ENCODE measurements at regions not wholly inside any gene's neighbourhood (a gene's known extent, or its start where the extent isn't known, plus 50 kb on each side); places are given as distances from the start of the nearest gene placed in this dataset.
"Not testable (repeated sequence)": the region's sequence is repeated elsewhere in the genome, so short reads cannot be mapped to it uniquely, and the experiment has no call there.

DNA sequence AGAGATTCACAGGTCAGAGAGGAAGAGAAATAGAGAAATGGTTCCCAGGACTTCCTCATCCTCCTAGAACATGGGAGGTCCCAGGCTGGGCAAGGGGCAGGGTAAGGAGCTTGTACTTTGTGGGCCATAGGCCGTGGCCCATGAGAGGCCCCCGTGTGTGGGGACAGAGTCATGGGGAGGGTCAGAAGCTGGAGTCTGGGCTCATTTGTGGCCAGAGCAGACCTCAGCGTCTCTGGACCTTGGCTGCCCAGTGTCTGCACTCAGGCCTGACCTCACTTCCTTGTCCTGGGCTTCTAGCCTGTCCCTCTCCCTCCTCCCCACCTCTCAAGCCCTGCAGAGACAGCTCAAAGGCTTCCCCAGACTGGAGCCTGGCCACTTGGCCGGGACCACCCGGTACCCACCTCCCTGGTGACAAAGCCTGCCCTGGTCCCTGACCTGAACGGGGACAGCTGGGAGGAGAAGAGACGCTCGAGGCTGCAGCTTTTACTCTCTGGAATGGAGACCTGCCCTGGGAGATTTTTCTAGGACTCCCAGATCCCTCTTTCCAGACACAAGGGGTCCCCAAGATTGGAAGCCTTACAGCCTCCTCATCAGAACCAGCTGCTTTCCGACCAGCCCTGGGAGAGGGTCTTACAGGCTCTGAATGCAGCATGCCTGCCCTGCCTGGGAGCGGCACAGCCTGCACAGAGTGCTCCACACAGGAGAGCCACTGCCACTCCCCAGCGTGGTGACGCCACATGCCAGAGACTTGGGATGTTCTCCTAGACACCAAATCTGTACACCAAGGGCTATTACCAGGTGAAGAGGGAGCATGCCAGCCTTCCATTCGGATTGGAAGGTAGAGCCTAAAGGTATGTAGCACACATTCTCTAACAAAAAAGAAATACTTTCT is 569.0 kb upstream of the B3GAT1 start:
- no peak for DNase-seq (ENCODE audit: low read depth in 4 of 4, low spot score in 3 of 4)

DNA sequence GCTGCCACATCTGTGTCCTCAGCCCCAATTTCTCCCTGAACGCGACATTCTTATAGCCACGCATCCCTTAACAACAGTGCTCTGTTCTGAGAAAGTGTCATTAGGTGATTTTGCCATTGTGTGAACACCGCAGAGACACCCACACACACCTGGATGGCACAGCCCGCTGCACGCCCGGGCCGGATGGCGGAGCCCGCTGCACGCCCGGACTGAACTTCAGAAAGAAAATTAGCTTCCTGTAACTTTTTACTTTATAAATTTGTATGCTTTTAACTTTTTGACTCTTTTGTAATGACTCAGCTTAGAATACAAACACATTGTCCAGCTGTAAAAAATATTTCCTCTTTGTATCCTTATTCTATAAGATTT is 567.0 kb upstream of the B3GAT1 start:
- not testable (repeated sequence) for DNase-seq (ENCODE audit: low read depth in 4 of 4, low spot score in 3 of 4)

DNA sequence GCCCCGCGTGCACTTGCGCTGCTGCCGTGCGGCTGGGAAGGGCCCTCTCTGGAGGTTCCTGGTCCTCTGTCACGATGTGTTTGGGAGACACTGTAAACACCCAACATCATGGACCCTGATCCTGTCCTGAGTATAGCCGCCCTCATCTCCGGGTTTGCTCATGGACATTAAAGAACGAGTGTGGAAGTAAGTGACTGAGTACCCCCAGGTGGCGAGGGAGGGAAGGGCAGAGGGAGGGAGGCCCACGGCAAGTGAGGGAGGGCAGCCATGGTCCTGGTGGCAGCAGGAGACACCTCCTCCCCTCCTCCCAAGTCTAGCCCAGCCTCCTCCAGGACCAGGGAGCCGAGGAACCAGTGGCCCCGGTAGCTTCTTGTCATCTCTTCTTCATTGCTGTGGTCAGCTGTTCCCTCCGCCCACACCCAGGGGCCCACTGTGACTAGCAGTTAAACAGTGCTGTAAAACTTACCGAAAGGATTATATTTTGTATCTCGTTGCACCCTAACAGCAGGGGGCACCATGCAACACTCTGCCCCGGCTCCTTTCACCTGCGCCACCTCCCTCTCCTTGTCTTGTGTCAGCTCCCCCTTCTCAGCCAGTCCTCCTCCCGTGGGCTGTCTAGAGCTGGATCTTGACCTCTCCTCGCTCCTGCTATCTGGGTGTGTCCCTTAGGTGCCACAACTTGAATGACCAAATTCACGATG is 566.5 kb upstream of the B3GAT1 start:
- no peak for DNase-seq (ENCODE audit: low read depth in 4 of 4, low spot score in 3 of 4)

DNA sequence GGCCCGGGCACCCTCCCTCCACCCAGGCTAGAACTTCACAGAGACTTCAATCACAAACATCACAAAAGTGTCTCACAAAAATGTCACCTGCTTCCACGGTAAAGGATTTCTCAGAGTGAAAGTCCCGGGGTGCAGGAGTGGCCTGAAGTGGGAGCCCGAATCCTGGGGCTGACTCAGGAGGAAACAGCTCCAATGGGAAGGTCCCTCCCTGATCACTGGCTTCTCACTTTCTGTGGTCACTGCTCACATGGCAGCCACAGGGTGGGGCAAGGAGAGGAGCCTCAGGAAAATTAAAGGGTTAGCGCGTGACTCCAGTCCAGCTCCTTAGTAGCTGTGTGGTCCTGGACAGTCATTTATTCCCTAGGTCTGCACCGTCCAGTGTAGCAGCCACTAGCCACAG is 564.5 kb upstream of the B3GAT1 start:
- no peak for DNase-seq (ENCODE audit: low read depth in 4 of 4, low spot score in 3 of 4)

DNA sequence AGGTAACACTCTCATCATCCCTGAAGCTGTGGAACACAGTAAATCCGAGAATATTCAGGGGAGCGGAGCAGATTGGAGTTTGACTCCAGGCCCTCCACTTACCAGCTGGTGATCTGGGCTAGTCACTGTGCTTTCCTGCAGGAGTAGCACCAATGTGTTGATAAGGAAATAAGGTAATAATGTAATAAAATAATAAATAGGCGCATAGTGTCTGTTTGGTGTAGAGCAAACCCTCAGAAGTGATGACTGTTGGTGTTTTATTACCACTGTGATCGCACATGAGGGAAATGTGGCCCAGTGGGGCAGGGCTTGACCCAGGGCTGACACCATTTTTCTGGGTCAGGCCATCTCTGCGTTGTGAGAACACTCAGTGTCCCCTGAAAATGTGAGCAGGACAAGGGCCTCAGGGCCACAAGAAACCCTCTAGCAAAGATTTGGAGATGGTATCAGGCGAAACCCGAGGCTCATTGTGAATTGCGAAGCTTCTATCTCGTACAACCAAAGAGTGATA is 563.9 kb upstream of the B3GAT1 start:
- no peak for DNase-seq (ENCODE audit: low read depth in 4 of 4, low spot score in 3 of 4)

DNA sequence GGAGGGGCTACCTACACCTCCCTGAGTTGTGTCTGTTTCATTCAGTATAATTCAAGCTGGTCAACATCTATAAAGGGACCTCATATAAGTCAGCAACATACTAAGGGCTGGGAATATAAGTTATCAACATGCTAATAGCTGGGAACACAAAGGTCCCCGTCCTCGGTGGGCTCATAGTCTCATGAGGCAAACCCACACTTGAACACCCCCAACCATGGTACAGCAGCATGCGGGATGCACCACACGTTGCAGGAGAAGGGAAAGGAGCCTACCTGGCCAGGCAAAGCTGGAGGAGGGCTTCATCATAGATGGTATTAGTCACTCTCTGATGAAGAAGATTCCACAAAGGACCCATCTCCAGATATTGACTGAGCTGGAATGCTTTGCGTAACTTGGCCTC is 561.8 kb upstream of the B3GAT1 start:
- DNase-seq (ENCODE audit: low read depth in 4 of 4, low spot score in 3 of 4), result no peak

DNA sequence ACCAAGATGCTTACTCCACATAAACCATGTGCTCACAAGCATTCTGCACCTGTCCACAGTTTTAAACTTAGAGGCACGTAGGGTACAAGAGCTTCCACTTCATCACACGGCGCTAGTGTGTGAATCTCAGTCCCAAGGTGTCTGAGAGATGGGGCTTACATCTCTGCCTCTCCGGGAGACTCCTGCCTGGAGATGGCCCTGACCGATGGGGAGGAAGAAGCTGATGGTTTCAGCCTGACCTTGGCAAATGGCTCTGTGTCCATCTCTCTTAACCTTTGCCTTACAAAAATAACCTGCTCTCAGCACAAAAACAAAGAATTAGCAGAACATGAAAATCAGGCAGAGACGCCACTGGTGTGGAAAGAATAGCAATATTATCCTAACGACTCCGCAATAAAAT is 559.3 kb upstream of the B3GAT1 start:
- no peak for DNase-seq (ENCODE audit: low read depth in 4 of 4, low spot score in 3 of 4)

DNA sequence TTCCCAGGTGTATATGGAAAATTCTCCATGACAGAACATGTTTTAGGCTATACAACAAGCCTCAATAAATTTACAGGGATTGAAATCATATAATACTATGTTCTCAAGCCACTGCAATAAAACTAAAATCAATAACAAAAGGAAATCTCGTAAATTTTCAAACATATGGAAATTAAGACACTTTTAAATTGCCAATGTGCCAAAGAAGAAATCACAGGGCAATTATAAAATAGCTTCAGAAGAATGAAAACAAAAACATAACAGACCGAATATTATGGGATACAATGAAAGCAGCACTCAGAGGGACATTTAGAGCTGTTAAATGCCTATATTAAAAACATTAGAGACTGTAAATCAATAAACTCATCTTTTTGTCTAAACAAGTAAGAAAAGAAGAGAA is 555.7 kb upstream of the B3GAT1 start:
- DNase-seq (ENCODE audit: low read depth in 4 of 4, low spot score in 3 of 4), result no peak

DNA sequence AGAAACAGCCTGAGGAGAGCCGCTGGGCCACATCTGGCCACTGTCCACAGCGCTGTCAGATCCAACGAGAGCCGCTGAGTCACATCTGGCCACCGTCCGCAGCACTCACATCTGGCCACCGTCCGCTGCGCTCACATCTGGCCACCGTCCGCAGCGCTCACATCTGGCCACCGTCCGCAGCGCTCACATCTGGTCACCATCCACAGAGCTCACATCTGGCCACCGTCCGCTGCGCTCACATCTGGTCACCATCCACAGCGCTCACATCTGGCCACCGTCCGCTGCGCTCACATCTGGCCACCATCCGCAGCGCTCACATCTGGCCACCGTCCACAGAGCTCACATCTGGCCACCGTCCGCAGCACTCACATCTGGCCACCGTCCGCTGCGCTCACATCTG is 549.3 kb upstream of the B3GAT1 start:
- DNase-seq (ENCODE audit: low read depth in 4 of 4, low spot score in 3 of 4), result not testable (repeated sequence)

DNA sequence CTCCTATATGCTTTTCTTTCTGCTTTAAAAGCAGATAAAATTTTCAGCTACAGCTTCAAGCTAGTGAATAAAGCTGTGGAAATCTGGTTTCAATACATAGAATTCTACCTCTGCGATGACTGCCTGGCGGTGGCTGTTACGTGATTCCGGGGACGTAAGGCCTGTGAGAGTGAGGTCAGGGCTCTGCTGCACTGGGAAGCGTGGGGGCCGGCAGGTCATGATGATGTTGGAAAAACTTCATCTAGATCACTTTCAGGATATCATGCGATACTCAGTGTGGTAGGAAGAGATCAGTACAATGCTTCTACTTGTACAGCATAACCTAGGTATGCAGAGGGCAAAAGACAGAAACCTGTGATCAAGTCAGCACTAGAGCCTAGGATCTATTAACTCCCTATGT is 546.8 kb upstream of the B3GAT1 start:
- DNase-seq (ENCODE audit: low read depth in 4 of 4, low spot score in 3 of 4), result no peak

DNA sequence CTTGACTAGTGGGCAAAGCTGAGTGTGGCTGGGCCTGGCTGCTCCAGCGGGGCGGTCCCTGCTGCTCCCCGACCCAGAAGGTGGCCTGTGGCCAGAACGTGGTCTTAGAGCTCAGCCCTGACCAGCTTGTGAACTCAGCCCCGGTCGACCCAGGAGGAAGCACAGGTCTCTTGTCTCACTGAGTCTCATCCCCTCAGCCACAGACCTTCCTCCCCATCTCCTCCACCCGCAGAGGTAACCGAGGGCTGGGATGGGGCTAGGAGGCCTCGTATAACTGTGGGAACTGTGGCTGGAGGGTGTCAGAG is 546.2 kb upstream of the B3GAT1 start:
- no peak for DNase-seq (ENCODE audit: low read depth in 4 of 4, low spot score in 3 of 4)

DNA sequence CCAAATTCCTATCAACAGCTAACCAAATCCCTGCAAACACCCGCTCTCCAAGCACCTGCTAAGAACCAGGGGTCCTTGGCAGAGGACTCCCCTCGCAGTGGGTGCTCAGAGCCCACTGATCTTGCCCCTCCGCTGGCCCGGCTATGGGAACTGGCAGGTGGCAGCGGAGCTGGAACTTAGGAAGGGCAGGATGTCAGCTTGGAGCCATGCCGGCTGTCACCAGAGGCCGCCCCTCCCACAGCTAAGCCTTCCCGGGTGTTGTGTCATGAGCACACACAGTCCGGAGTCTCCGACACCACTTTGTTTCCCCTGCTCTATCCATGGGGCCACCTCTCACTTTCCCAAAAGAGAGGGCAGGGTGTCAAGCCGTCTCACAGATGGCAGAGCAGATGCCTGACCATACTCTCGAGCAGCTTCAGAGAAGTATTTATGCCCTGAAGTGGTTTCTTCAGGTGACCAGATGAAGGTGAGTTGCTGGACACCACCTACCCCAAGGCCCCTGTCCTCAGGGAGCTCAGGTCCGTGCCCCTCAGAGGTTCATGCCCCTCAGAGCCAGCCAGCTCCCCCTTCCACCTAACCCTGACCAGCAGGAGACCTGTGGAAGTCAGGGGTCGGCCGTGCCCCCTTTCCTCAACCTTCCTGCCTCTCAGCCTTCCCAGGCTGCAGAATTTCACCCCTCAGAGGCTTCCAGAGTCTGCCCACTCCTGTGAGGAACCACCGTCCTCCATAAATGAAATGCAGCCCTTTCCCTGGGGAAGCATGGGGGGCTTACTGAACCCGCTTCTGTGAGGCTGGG is 545.7 kb upstream of the B3GAT1 start:
- DNase-seq (ENCODE audit: low read depth in 4 of 4, low spot score in 3 of 4), result no peak

DNA sequence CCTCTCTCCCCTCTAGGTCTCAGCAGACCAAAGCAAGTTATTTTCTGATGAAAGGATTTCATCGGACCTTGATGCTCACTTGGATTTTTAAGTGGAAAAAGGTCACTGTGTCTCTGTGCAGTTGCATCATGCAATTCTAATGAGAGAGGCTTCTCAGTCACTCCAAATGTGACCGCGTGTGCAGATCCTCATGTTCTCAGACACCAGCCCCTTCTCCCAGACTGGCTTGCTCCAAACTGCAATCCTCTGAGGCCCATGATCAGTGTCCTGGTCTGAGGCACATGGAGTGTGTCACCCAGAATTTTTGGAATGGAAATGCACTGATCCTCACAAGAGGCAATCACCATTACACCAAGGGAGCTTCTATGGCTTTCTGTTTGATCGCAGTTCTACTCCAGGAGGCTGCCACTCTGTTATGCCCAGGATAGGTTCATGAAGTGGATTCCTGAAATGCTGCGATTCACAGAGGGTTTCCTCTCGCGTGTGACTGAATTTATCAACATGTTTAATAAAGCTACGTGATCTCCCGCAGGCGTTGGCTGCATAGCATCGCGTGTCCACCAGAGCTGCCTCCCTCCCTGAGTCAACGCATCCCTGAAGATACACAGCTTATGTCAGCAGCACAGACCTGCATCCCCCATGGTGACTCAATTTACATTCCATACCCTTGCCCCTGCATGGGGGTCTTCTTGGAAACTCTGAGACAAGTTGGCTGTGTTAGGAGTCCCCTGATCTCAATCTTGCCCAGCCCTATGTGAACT is 544.6 kb upstream of the B3GAT1 start:
- DNase-seq (ENCODE audit: low read depth in 4 of 4, low spot score in 3 of 4), result no peak

DNA sequence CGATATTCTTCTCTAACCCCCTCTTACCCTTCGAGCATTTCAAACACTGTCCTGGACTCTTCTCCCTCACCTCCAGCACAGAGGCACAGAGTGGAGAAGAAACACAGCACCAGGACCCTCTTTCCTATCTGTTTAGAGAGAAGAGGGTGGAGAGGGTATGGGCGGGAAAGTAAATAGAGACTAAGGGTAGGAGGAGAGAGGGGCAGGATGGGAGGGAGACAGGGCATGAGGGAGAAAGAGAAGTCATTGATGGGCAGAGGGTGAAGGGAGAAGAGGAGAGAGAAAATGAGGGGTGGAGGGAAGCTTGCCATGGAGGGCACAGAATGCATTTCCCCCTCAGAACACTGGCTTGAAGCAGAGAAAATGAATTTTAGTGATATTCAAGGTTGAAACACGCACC is 543.9 kb upstream of the B3GAT1 start:
- DNase-seq (ENCODE audit: low read depth in 4 of 4, low spot score in 3 of 4), result not testable (repeated sequence)

DNA sequence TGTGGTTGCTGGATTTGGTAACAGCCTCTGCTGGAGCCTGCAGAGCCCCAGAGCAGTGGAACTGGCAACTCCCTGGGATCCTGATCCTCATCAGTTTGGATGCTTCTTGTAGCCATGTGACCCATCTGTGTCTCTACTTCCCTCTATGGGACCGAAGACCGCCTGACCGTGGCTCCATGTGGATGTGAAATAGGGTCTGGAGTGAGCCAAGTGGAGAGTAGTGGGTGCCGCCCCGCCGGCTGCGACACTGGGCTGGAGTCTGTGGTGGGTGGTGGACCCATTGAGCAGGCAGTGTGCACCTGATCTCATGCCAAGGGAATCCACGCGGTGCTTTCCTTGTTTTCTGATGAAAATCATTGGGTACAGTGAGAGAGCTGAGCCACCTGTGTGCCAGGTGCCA is 543.2 kb upstream of the B3GAT1 start:
- no peak for DNase-seq (ENCODE audit: low read depth in 4 of 4, low spot score in 3 of 4)

DNA sequence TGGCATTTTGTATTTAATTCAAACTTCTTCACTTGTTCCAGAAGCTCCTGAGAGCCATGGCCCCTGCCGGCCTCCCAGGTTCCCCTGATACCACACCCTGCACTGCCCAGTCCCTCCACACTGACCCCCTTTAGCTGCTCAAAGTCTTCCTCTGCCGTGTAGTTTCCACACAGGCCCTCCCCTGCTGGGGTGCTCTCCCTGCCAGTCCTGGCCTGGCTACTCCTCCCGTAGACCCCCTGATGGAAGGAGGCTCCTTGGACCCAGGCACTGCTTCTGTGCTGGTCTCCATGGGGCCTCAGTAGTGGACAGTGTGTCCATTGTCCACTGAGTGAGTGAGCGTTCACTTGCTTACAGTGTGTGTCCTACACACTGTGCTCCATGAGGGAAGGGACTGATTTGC is 542.4 kb upstream of the B3GAT1 start:
- not testable (repeated sequence) for DNase-seq (ENCODE audit: low read depth in 4 of 4, low spot score in 3 of 4)

DNA sequence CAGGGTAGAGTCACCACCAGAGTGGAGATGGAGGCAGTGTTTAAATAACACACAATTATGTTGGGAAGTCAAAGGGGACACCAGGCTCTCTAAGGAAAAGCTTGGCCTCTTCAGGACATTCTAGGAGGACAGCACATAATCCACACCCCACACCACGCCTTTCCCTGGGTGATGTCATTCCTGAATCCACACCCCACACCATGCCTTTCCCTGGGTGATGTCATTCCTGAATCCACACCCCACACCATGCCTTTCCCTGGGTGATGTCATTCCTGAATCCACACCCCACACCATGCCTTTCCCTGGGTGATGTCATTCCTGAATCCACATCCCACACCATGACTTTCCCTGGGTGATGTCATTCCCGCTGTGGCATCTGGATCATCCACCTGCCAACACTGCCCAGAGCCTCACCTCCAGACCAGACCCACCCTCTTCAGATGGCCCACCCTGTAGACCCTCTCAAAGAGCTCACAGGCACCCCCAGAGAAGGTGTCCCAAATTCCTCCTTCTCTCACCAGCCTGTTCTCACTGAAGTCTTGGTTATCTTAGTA is 541.5 kb upstream of the B3GAT1 start:
- DNase-seq (ENCODE audit: low read depth in 4 of 4, low spot score in 3 of 4), result not testable (repeated sequence)

DNA sequence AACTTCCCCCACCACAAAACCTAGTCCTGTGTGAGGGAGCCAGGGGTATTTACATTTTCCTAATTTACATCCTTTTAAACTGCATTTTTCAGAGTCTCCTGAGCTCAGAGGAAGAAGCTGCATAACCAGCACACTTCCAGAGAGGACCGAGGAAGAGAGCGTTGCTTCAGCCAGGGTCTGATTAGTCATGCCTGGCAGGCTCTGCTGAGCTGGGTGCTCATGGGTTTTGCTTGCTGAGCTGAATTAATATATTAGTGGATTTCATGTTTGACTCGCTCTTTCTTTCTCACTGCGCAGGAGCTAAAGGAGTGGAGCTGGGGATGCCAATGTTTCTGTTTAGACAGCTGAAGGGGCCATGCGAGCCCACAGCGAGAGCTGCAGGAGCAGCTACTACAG is 539.3 kb upstream of the B3GAT1 start:
- DNase-seq (ENCODE audit: low read depth in 4 of 4, low spot score in 3 of 4), result no peak

DNA sequence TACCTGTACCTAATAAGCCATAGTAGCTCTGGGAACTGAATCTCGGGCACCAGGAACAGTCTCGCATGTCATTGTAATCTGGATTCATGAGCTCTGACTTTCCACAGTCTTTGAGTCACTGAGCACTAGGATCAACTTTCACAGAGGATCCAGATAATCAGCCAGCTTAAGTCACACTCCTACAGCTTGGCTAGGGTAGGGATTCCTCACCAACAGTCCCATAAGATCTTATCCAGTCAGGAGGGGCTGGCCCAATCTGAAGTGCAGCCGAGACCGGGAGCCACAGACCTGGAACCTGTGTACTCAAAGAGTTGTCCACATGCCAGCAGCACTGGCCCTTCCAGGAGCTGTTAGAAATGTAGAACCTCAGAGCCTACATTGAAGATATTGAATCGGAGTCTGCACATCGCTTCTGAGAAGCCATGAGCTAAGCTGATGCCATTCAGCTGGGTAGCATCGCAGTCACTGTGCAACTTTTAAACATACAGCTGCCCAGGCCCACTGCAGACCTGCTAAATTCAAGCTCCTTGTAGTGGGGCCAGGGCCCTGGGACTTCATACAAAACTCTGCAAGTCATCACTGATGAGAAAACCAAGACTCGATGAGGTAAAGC is 538.8 kb upstream of the B3GAT1 start:
- no peak for DNase-seq (ENCODE audit: low read depth in 4 of 4, low spot score in 3 of 4)
